OCI-LY3 (cell line): ENCODE measurements at regions not wholly inside any gene's neighbourhood (a gene's known extent, or its start where the extent isn't known, plus 50 kb on each side); places are given as distances from the start of the nearest gene placed in this dataset.

Experiments used
- H2AFZ ChIP-seq: fragments of 200-600, 300-600 bp; shearing (Covaris generic); 2 replicates; pipeline ENCODE4 v1.6.0; 2014; ENCODE audit warnings: antibody characterized with exemption, low read depth, low read length
- H3K27ac ChIP-seq: fragments of 200-600, 300-600 bp; sonication (generic); 2 replicates; pipeline ENCODE4 v1.5.1; 2014; ENCODE audit warnings: mild to moderate bottlenecking, low read length, moderate library complexity, mixed read lengths
- H3K27me3 ChIP-seq: fragments of 200-600, 300-600 bp; sonication (generic); 2 replicates; pipeline ENCODE4 v1.6.1; 2014; ENCODE audit warnings: low read depth, low read length, mixed read lengths
- H3K36me3 ChIP-seq: fragments of 200-600, 300-600 bp; sonication (generic); replicated peaks from 2 replicates; pipeline ENCODE3; 2014; ENCODE audit warnings: low read depth, low read length, mixed read lengths
- H3K4me1 ChIP-seq: fragments of 300-600, 200-600 bp; sonication (generic); 2 replicates; pipeline ENCODE4 v1.6.1; 2014; ENCODE audit warnings: low read length, mixed read lengths
- H3K4me2 ChIP-seq: fragments of 200-600, 300-600 bp; sonication (generic); 2 replicates; pipeline ENCODE4 v1.6.1; 2014; ENCODE audit warnings: low read length, mixed read lengths
- H3K4me3 ChIP-seq: fragments of 300-600, 200-600 bp; sonication (generic); 2 replicates; pipeline ENCODE4 v1.5.1; 2014; ENCODE audit warnings: antibody characterized with exemption, mild to moderate bottlenecking, low read length, moderate library complexity
- H3K79me2 ChIP-seq: fragments of 300-600, 200-600 bp; shearing (Covaris generic); 2 replicates; pipeline ENCODE4 v1.6.1; 2014; ENCODE audit warnings: mild to moderate bottlenecking, low read length, mixed read lengths
- H3K9ac ChIP-seq: fragments of 300-600, 200-600 bp; shearing (Covaris generic); 2 replicates; pipeline ENCODE4 v1.6.0; 2014; ENCODE audit warnings: mild to moderate bottlenecking, low read length, moderate library complexity
- H3K9me3 ChIP-seq: fragments of 200-600, 300-600 bp; shearing (Covaris generic); 2 replicates; pipeline ENCODE4 v1.6.1; 2014; ENCODE audit warnings: low read length, mixed read lengths; ENCODE audit not compliant: insufficient read depth
- H4K20me1 ChIP-seq: fragments of 200-600, 300-600 bp; sonication (generic); 2 replicates; pipeline ENCODE4 v1.6.1; 2016; ENCODE audit warnings: low read length, mixed read lengths; ENCODE audit not compliant: insufficient read depth
- CTCF ChIP-seq: fragments of 200-600, 300-600 bp; sonication (generic); IDR thresholded peaks from 2 replicates; pipeline ENCODE4 v1.5.1; 2014; ENCODE audit warnings: antibody characterized with exemption, low read length, low read depth
- EZH2phosphoT487 ChIP-seq: fragments of 200-600 bp; shearing (Covaris generic); IDR thresholded peaks from 2 replicates; pipeline ENCODE4 v1.6.1; 2018; ENCODE audit warnings: antibody characterized with exemption, mixed run types, low read depth

- H3K79me2 ChIP-seq = no peaks in the 10 kb centered on the region
- no peak overlapping the region for H3K4me3 ChIP-seq
- no peak overlapping the region for H3K9ac ChIP-seq
- TF ChIP-seq EZH2phosphoT487 = no peak
- peak; percentile 34 for TF ChIP-seq CTCF
- peaks cover 17% of the 10 kb centered on the region for H3K4me1 ChIP-seq
- H2AFZ ChIP-seq = no peak overlapping the region
- no peaks in the 10 kb centered on the region for H3K9me3 ChIP-seq
- no peaks in the 10 kb centered on the region for H3K36me3 ChIP-seq
- no peak overlapping the region for H3K4me2 ChIP-seq
- H3K27ac ChIP-seq = no peak overlapping the region
- no peaks in the 10 kb centered on the region for H4K20me1 ChIP-seq
- H3K27me3 ChIP-seq = no peaks in the 10 kb centered on the region
Measured at GRCh38 chr15:38012894-38013293, 78.5 kb downstream of the TMCO5A start.

GRCh38 chr15:38017721-38018120 is 83.3 kb downstream of the TMCO5A start:
- Histone ChIP-seq H3K27ac (no peak overlapping the region), H3K27me3 (no peaks in the 10 kb centered on the region), H3K4me3 (no peak overlapping the region), H2AFZ (no peak overlapping the region), H3K36me3 (peaks cover 4% of the 10 kb centered on the region), H3K9ac (no peak overlapping the region), H3K79me2 (no peaks in the 10 kb centered on the region), H3K4me2 (peak overlapping the region; percentile 29), H4K20me1 (no peaks in the 10 kb centered on the region), H3K4me1 (peaks cover 29% of the 10 kb centered on the region), H3K9me3 (no peaks in the 10 kb centered on the region)
- TF ChIP-seq EZH2phosphoT487 (no peak), CTCF (no peak)

GRCh38 chr15:38019066-38019465 is 84.6 kb downstream of the TMCO5A start:
- Histone ChIP-seq H3K27me3 (no peaks in the 10 kb centered on the region), H3K4me1 (peaks cover 24% of the 10 kb centered on the region), H3K79me2 (no peaks in the 10 kb centered on the region), H3K27ac (no peak overlapping the region), H3K9ac (no peak overlapping the region), H3K9me3 (no peaks in the 10 kb centered on the region), H3K4me3 (no peak overlapping the region), H2AFZ (no peak overlapping the region), H3K4me2 (peak overlapping the region; percentile 3; the same call in 1 of the 2 replicates), H4K20me1 (no peaks in the 10 kb centered on the region), H3K36me3 (peaks cover 4% of the 10 kb centered on the region)
- TF ChIP-seq CTCF (no peak), EZH2phosphoT487 (no peak)

GRCh38 chr15:38021259-38021658 is 86.8 kb downstream of the TMCO5A start:
- Histone ChIP-seq H3K9ac (no peak overlapping the region), H3K4me3 (no peak overlapping the region), H3K27ac (no peak overlapping the region), H3K27me3 (no peaks in the 10 kb centered on the region), H4K20me1 (no peaks in the 10 kb centered on the region), H3K9me3 (no peaks in the 10 kb centered on the region), H2AFZ (no peak overlapping the region), H3K36me3 (peaks cover 4% of the 10 kb centered on the region), H3K4me1 (peaks cover 27% of the 10 kb centered on the region), H3K79me2 (no peaks in the 10 kb centered on the region), H3K4me2 (no peak overlapping the region)
- TF ChIP-seq CTCF = no peak
- TF ChIP-seq EZH2phosphoT487 = no peak
